Fibroblast of lung (primary cell): ENCODE measurements at regions not wholly inside any gene's neighbourhood (a gene's known extent, or its start where the extent isn't known, plus 50 kb on each side); places are given as distances from the start of the nearest gene placed in this dataset.

ENCODE experiments used
- DNase-seq, 2 donors: peaks; one replicate each; pipeline versions ENCODE4 v3.0.0 to v3.0.0-alpha.2; 2010; ENCODE audit warnings: low read depth in 2 of 2
- H2AFZ ChIP-seq: 2 replicates; pipeline ENCODE4 v1.5.1; 2012; ENCODE audit warnings: low read length, control low read depth, inconsistent platforms
- H3K27ac ChIP-seq: 2 replicates; pipeline ENCODE4 v1.5.1; 2011; ENCODE audit warnings: low read length, control low read depth; ENCODE audit not compliant: insufficient read depth
- H3K27me3 ChIP-seq: 2 replicates; pipeline ENCODE4 v1.5.1; 2011; ENCODE audit warnings: mild to moderate bottlenecking, low read length; ENCODE audit not compliant: control insufficient read depth, insufficient read depth
- H3K36me3 ChIP-seq: 2 replicates; pipeline ENCODE4 v1.5.1; 2011; ENCODE audit warnings: low read length; ENCODE audit not compliant: control insufficient read depth, insufficient read depth
- H3K4me1 ChIP-seq: 2 replicates; pipeline ENCODE4 v1.5.1; 2011; ENCODE audit warnings: low read length; ENCODE audit not compliant: control insufficient read depth, insufficient read depth; ENCODE audit errors: extremely low read depth
- H3K4me2 ChIP-seq: 2 replicates; pipeline ENCODE4 v1.5.1; 2011; ENCODE audit warnings: low read length, control low read depth; ENCODE audit not compliant: insufficient read depth; ENCODE audit errors: extremely low read depth
- H3K4me3 ChIP-seq, 4 experiments: fragments of 200-600 bp in 1 of 4; sonication (generic) in 1 of 4; replicated peaks in 1 of 4; 2 replicates each; pipeline ENCODE4 v1.5.1; 2011 to 2016; ENCODE audit warnings: low read length in 4 of 4, low read depth in 3 of 4, mild to moderate bottlenecking in 3 of 4, control low read depth in 2 of 4, inconsistent platforms in 1 of 4, mixed read lengths in 1 of 4; ENCODE audit not compliant: insufficient read depth in 1 of 4; ENCODE audit errors: control extremely low read depth in 1 of 4
- H3K79me2 ChIP-seq: 2 replicates; pipeline ENCODE4 v1.5.1; 2012; ENCODE audit warnings: mild to moderate bottlenecking, low read length, inconsistent platforms; ENCODE audit not compliant: control insufficient read depth, insufficient read depth
- H3K9ac ChIP-seq: 2 replicates; pipeline ENCODE4 v1.5.1; 2011; ENCODE audit warnings: mild to moderate bottlenecking, low read length, control low read depth; ENCODE audit not compliant: insufficient read depth
- H3K9me3 ChIP-seq: 2 replicates; pipeline ENCODE4 v1.5.1; 2012; ENCODE audit warnings: low read depth, low read length; ENCODE audit not compliant: control insufficient read depth, insufficient read depth
- H4K20me1 ChIP-seq: 2 replicates; pipeline ENCODE4 v1.5.1; 2011; ENCODE audit warnings: low read length; ENCODE audit not compliant: control insufficient read depth, insufficient read depth; ENCODE audit errors: extremely low read depth
- CTCF ChIP-seq, 2 donors: IDR thresholded peaks in 1 of 2; conservative IDR thresholded peaks in 1 of 2; 1 replicate in 1 of 2; 2 replicates in 1 of 2; pipeline ENCODE4 v1.5.1; 2011 to 2012; ENCODE audit warnings: low read length in 2 of 2, control low read depth in 1 of 2, inconsistent platforms in 1 of 2, low read depth in 1 of 2, mild to moderate bottlenecking in 1 of 2
- EZH2 ChIP-seq: IDR thresholded peaks from 2 replicates; pipeline ENCODE4 v1.5.1; 2012; ENCODE audit warnings: low read length, control low read depth, mild to moderate bottlenecking; ENCODE audit errors: missing control alignments

DNA sequence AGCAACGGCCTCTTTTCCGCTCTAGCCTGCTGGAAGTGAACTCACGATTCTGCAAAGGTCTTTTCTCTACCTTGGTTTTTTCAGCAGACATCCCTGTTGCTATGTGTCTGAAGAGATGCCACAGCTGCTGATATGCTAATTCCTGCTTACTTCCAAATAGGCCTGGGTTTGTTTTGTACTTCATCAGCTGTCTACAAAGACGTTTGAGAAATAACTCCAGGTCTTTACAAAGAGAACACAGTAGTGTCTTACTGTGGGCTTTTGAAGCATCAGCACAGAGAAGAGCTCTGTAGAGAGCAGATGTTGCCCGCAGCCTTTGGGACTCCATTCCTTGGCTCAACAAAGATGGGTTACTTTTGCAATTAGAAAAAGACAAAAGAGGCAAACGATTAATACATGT is 1366.5 kb downstream of the AACS start:
- no peak overlapping the region for H3K27ac ChIP-seq
- no peak overlapping the region for H3K4me2 ChIP-seq
- no peaks in the 10 kb centered on the region for H3K79me2 ChIP-seq
- H3K9ac ChIP-seq = no peak overlapping the region
- TF ChIP-seq CTCF (conservative IDR thresholded peaks at IDR 0.05 in 1 of 2, IDR thresholded peaks at IDR 0.05 in 1 of 2; ENCODE audit: low read depth in 1 of 2, low read length in 2 of 2) = no peak
- no peak for TF ChIP-seq EZH2
- no peaks in the 10 kb centered on the region for H3K27me3 ChIP-seq
- DNase-seq = no peak
- no peak overlapping the region for H2AFZ ChIP-seq
- H3K9me3 ChIP-seq = no peaks in the 10 kb centered on the region
- no peak overlapping the region for H3K4me3 ChIP-seq
- H3K36me3 ChIP-seq = no peaks in the 10 kb centered on the region
- H3K4me1 ChIP-seq = no peaks in the 10 kb centered on the region
- H4K20me1 ChIP-seq = no peaks in the 10 kb centered on the region

- H3K36me3 ChIP-seq = no peaks in the 10 kb centered on the region
- no peak overlapping the region for H3K9ac ChIP-seq
- no peak overlapping the region for H3K4me2 ChIP-seq
- H3K27ac ChIP-seq = no peak overlapping the region
- no peaks in the 10 kb centered on the region for H3K27me3 ChIP-seq
- no peaks in the 10 kb centered on the region for H3K4me1 ChIP-seq
- H2AFZ ChIP-seq = no peak overlapping the region
- TF ChIP-seq CTCF (conservative IDR thresholded peaks at IDR 0.05 in 1 of 2, IDR thresholded peaks at IDR 0.05 in 1 of 2; ENCODE audit: low read depth in 1 of 2, low read length in 2 of 2) (no peak), EZH2 (no peak)
- H3K4me3 ChIP-seq = no peak overlapping the region
- no peaks in the 10 kb centered on the region for H3K79me2 ChIP-seq
- no peaks in the 10 kb centered on the region for H4K20me1 ChIP-seq
- H3K9me3 ChIP-seq = no peaks in the 10 kb centered on the region
- no peak for DNase-seq
These were observed 1367.5 kb downstream of the AACS start for GRCh38 chr12:126432780-126433179.

GRCh38 chr12:126434412-126434985 is 1369.3 kb downstream of the AACS start:
- H3K27me3 ChIP-seq = no peaks in the 10 kb centered on the region
- no peaks in the 10 kb centered on the region for H3K4me1 ChIP-seq
- H3K79me2 ChIP-seq = no peaks in the 10 kb centered on the region
- H4K20me1 ChIP-seq = no peaks in the 10 kb centered on the region
- no peak overlapping the region for H3K4me2 ChIP-seq
- no peaks in the 10 kb centered on the region for H3K36me3 ChIP-seq
- TF ChIP-seq CTCF (conservative IDR thresholded peaks at IDR 0.05 in 1 of 2, IDR thresholded peaks at IDR 0.05 in 1 of 2; ENCODE audit: low read depth in 1 of 2, low read length in 2 of 2) = no peak
- TF ChIP-seq EZH2 = no peak
- H3K9me3 ChIP-seq = no peaks in the 10 kb centered on the region
- H3K4me3 ChIP-seq = no peak overlapping the region
- no peak for DNase-seq
- no peak overlapping the region for H2AFZ ChIP-seq
- no peak overlapping the region for H3K27ac ChIP-seq
- H3K9ac ChIP-seq = no peak overlapping the region
